Putamen (tissue), 1 donor: ENCODE measurements at regions not wholly inside any gene's neighbourhood (a gene's known extent, or its start where the extent isn't known, plus 50 kb on each side); places are given as distances from the start of the nearest gene placed in this dataset.

Experiments used
- DNase-seq: peaks from one replicate; pipeline ENCODE4 v3.0.0-alpha.2; 2016; ENCODE audit warnings: low spot score

DNA sequence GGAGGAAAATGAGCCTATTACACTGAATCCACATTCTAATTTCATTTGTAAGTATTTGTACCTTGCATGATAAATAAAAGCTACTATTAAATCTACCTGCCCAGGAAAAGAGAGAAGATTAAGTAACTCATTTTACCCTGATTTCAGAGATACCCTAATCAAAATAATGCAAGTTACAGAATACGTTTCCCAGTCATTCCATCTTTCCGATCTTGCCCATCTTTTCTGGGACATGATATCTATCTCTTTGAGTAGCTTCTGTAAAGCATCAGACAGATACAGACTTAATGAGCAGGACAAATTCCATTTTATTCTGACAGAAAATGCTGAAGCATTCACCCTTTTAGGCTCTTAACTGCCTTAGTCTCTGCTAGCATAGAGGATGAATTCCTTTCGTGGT is 56.6 kb downstream of the SPRY2 start:
- DNase-seq, result no peak

DNA sequence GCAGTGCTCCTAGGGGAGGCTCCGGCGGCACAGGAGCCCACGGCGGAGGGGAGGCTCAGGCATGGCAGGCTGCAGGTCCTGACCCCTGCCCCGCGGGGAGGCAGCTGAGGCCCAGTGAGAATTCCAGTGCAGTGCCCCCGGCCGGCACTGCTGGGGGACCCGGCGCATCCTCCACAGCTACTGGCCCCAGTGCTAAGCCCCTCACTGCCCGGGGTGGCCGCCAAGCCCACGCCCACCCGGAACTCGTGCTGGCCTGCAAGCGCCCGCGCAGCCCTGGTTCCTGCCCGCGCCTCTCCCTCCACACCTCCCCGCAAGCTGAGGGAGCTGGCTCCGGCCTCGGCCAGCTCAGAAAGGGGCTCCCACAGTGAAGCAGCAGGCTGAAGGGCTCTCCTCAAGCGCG is 62.2 kb downstream of the SPRY2 start:
- DNase-seq, result no peak

DNA sequence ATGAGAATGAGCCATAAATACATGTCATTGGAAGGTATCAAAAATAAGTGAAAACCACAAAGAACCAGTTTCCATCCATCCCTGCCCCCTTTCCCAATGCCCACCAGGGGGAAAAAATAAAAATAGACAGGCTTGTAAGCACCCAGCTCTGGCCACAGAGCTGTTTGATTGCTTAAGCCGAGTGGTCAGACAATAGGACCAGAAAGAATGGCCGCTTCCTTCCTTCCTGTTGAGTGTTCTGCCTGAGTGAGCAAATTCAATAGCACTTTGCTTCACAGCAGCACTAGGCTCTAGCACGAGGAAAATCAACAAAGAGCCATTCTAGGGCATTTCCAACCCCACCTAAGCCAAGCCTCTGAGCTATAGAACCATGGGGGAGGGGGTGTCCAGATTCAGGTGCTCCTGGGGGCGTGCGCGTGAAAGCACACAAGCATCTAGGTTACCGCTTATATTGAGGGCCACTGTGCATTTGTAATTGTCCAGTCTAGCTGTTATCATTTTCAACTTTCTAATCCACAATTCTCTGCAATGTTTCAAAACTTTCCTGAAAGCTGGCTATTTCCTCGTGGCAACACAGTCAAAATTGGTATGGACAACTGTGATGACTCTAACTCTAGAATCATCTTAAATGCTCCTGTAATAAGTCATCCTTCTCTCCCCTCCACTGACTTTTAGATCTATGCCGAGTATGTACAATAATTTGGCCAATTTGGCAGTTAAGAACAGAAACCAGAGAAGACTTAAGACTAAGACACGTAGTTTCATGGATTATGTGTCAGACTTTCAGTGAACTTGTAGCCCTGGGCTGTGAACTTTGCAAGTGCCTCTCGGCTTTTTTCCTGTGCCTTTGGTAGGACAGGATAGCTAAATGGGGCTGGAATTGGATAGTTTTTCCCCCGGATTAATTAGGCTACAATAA is 64.3 kb downstream of the SPRY2 start:
- peak; percentile 55 for DNase-seq

DNA sequence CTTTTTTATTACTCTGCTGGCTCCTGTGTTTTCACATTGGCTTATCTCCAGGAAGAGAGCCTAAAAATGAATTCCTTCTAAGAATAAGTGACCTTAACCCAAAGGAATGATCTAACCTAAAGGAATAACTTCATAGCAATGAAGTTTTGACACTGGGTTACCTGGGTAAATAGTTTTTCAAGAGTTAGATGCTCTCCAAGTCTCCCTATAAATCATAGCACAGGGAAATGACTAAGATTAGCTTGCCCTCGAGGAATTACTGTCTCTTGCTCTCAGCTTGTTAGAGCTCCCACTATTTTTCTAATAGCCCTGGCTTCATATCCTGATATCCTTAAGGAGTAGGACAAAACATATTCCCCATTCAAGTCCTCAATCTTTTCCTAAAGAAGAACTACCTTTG is 66.3 kb downstream of the SPRY2 start:
- no peak for DNase-seq

DNA sequence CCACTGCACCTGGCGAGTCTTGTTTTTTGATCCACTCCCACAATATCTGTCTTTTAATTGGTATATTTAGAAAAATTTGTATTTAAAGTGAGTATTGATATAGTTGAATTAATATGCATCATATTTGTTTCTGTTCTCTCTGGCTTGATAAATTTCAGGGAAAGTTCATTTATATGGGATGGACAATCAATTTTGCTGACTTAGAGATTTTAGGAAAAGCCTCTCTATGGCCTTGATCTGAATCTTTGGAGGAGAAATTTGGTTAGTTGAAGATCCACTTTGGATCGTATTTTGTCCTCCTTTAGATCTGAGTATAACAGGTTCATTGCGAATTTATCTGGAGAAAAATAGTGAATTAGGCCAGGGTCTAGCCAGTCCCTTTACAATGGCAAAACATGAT is 67.2 kb downstream of the SPRY2 start:
- no peak for DNase-seq

DNA sequence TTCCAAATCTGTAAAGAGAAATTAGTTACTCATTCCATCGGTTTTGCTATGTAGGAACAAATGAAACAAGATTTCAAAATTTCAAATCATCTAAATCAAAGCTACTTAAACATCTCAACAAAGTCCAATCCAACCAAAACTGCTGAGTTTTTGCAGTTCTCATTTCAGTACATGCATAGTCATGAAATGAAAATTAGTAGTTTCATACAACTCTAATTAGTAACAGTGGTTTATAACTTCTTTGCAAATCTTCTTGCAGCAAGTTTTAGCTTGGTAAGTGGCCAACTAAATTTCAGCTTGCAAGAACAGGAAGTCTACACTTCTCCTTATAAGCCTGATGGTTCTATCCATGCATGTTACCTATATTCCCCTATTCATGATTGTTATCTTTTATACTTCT is 75.6 kb downstream of the SPRY2 start:
- DNase-seq, result no peak

DNA sequence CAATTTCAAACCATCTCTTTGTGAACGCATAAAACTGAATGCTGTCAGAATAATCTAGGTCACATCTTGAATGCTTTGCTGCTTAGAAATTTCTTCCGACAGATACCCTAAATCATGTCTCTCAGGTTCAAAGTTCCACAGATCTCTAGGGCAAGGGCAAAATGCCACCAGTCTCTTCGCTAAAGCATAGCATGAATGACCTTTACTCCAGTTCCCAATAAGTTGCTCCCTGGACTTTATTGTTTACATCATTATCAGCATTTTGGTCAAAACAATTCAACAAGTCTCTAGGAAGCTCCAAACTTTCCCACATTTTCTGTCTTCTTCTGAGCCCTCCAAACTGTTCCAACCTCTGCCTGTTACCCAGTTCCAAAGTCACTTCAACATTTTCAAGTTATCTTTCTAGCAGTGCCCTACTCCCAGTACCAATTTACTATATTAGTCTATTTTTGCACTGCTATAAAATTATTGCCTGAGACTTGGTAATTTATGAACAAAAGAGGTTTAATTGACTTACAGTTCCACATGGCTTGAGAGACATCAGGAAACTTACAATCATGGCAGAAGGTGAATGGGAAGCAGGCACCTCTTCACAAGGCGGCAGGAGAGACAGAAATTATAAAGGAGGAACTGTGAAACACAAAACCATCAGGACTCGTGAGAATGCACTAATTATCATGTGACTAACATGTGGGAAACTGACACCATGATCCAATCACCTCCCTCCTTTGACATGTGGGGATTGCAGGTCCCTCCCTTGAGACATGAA is 77.0 kb downstream of the SPRY2 start:
- DNase-seq, result no peak

DNA sequence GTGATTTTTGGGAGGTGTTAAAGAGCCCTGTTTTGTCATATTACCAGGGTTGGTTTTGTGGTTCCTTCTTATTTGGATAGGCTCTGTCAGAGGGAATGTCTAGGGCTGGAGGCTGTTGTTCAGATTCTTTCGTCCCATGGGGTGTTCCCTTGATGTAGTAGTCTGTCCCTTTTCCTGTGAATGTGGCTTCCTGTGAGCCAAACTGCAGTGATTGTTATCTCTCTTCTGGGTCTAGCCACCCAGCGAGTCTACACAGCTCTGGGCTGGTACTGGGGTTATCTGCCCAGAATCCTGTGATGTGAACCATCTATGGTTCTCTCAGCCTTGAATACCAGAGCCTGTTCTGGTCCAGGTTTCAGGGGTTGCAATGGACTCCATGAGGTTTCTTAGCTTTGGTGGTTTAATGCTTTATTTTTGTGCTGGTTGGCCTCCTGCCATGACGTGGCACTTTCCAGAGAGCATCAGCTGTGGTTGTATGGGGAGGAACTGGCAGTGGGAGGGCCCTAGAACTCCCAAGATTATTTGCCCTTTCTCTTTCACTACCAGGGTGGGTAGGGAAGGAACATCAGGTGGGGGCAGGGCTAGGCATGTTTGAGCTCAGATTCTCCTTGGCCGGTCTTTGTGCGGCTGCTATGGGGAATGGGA is 78.8 kb downstream of the SPRY2 start:
- no peak for DNase-seq

DNA sequence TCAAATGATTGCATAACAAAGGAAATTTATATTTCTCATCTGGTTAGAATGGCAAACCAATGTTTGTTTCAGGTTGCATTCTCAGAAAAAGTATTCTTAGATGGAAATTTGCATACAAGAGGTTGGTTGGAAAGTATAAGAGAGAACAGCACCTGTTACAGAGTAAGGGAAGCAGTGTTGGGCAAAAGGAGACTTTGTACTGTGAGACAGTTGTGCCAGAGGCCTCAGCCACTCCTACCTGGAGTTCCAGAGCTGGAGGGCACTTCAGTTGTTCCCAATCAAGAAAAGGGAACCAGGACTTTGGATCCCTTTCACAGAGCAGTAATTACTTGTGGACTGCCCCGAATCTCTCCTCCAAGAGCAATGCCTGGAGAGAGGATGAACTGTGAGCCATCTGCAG is 81.8 kb downstream of the SPRY2 start:
- DNase-seq, result no peak

DNA sequence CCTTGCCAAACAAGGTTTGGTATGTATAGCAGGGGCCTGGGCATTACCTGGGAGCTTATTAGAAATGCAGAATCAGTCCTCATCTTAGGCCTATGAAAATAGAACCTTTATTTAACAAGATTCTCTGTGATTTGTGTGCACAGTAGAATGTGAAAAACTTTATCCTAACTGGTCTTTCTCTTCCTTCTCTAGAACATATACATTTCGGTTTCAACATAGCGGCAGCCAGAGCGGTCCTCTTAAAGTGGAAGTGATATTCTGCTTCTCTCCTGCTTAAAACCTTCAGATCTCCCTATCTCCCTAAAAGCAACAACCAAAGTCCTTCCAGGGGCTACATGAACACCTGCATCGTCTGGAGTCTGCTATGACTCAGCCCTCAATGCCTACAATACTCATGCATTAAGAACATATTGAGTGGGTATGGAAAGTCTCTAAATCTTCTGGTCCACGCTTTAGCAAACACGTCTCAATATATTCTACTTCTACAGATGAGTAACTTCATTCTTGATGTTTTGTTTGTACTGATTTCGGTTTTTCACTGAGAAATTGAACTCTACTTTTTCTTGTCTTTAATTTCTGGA is 84.5 kb downstream of the SPRY2 start:
- no peak for DNase-seq

DNA sequence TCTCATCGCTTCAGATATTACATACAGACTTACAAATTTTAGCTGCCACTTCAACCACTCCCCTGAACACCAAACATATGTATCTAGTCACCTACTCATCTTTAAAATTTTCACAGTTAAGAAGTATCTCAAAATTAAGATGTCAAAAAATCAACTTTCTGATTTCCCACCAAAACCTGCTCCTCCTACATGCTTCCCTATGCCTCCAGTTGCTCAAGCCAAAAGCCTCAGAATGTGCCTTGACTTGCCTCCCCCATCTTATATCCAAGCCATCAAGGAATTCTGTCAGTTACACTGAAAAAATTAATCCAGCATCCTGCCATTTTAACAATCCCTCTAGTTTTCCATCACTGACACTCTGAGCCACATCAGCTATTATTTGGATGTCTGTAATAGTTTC is 85.0 kb downstream of the SPRY2 start:
- DNase-seq, result peak; percentile 67

DNA sequence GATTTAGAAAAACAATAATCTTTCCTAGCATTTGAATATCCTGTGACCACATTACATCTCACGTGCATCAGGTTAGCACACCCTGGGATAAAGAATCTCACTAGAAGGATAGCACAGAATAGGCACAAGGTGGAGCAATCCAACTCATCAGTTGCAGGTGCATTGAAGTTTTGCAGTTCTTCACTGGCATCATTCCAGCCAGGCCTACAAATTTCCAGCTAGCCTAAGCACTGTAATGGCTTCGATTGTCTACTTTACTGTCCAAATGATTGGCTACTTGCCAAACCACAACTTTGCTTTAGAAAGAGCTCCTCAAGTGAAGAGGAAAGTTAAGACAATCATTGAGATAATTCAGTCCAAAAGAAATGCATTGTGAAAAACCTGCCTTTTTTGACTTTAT is 89.5 kb downstream of the SPRY2 start:
- no peak for DNase-seq

DNA sequence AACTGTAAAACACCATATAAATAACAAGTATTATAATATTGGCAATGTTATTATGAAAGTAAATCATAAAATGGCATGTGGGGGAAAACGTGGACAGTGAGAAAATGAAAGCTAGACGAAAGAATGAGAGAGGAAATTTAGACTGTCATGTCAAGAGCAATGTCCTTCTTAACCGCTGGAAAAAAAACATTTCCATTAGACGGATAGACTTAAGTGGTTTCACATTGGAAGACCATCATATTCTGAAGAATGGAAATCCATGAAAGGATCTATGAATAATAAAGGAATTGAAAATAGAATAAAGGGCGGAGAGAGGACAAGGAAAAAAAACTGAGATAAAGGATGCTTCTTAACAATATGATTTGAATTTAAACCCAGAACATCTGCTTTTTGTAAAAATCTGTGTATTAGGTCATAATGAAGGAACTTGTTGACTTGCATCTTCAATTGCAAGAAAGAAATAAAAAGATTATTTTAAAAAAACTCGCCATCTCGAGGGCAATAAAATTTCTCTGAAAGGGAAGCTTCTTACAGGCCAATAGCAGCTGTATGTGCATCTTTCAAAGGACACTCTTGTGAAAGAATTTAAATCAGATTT is 90.6 kb downstream of the SPRY2 start:
- no peak for DNase-seq

DNA sequence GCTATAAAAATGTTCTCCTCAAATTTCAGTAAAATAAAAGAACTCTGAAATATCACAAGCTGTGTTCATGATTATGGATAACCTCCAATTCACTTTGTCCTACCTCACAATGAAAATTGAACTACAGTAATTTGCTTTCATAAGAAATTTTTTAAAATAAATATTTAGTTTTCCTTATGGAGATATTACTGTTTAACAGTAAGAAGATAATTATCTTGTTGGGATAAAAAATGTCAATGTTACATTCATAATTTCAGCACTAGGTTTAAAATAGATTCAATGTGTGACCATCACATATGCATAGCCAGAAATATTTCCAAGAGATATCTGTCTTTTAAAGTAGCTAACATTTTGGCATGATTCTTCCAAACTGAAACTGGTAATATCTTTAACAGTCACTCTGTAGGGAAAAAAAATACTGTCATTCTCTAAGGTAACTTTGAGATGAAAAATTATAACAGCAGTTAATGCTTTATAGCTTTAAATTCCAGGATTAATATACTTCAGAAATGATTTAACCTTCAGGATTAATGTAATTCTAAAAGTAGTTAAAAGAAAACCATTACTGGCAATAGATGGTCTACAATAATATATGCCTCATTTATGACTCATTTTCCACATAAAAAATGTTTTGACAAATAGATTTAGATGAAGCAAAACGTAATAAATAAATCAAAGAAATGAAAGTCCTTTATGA is 91.3 kb downstream of the SPRY2 start:
- no peak for DNase-seq

DNA sequence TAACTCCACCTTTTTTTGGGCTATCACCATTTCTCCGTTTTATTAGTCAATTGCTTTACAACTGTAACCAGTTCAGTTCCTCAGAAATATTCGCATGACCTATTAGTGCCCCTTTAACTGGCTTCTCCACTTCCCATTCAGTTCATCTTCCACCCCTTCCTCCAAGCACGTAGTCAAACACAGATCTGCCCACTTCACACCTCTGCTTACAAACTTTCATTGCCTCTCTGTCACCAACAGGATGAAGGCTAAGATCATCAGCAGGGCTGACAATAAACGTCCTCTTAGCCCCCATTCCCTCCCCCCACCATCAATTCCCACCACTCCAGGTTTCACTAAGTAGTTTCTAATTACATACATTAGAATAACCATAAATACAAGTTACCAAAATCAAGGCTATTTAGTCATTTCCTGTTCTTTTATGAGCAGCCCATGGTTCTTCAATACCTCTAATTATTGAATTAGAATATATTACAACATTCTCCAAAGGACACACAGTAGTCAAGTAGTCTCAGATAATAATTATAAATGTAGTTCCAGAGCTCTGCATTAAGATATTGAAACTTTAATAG is 95.7 kb downstream of the SPRY2 start:
- no peak for DNase-seq

DNA sequence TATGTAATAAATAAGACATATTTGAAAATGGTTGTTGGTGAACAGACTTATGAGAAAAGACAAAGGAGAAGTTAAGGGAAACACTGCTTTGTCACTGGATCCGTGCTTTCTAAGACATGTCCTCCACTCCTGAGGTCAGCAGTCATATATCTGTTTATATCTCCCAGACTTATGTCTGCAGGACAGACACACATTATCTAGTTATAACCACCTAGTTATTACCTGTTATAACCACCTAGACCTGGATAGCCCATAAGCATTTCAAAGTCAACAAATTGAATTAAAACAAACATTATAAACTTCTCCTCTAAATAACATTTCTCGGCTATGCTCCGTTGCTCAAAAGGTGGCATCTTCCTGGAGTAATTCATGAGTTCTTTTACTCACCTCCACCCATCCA is 96.4 kb downstream of the SPRY2 start:
- DNase-seq, result no peak

DNA sequence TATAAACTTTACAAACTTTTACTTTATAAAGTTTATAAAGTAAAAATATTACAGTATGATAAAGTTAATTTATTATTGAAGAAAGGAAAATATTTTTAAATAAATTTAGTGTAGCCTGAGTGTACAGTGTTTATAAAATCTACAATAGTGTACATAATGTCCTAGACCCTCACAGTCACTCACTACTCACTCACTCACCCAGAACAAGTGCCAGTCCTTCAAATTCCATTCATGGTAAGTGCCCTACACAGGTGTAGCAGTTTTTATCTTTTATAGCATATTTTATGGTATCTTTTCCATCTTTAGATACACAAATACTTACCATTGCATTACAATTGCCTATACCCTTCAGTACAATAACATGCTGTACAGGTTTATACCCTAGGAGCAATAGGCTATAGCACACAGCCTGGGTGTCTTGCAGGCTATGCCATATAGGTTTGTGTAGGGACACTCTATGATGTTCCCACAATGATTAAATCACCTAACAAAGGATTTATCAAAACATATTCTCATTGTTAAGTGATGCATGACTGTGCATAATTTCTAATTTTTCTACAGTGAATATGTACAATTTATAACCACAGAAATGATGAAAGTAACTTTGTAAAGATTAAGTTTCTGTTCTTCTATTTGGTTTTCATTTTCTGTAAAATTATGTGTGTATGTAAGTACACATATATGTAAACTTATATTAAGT is 98.0 kb downstream of the SPRY2 start:
- DNase-seq, result no peak

DNA sequence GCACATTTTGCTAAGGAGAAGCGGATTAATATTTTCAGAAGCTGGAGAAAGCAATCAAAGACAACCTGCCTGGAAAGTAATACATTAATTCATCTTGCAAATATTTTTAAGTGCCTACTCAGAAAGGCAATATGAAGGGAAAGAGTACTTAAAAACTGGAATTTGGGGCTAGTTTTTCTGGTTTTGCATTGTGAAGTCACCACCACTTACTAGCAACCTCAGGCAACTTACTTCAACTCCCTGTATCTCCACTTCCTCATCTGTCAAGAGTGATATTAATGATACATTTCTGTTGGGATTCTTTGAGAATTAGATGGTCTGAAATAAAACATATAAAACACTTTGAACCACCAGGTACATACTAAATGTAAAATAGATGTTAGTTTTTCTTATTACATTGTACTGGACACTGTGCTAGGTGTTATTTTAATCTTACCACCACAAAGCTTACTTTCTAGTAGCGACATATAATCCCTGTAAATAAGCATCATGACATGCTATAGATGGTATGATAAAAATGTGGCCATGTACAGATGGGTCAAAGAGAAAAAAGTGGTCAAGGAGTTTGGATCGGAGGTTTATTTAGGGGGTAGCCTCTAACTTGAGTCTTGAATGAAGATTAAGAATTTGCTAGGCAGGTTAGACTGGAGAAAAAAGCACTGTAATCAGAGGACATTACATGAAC is 101.2 kb downstream of the SPRY2 start:
- no peak for DNase-seq

DNA sequence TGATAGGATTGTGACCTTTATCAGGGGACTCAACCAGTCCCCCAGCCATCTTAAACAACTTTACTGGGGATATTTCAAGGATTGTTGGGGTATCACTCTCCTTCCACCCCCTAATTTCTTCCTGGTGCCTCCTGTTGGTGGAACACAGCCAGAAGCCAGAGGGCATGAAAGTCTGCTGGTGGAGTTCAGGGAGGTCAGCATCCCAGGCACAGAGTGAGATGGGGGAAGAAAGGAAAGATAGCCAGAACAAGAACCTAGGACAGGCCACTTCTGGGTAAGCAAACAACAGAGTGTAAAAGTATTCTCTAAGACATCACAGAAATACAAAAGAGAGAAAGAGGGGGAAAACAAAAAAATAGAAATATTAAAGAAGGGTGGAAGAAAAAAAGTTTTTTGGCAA is 101.8 kb downstream of the SPRY2 start:
- DNase-seq, result no peak

DNA sequence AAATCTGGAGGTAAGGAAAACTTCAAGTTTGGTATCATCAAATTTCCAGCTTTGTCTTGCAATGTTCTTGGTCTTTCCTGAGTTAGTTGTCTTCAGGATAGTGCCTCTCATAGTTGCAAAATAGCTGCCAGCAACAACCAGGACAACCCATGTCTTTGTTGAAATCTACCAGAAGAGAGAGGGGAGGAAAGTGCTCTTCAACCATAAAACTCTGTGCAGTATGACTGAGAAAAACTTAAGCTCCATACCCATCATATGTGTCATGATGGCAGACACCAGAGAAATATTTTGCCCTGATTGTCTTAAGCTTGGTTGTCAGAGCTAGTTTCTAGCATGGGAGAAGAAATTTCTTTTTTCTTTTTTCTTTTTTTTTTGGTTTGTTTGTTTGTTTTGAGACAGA is 103.3 kb downstream of the SPRY2 start:
- no peak for DNase-seq
